ENCODE measurements at regions not wholly inside any gene's neighbourhood (a gene's known extent, or its start where the extent isn't known, plus 50 kb on each side); places are given as distances from the start of the nearest gene placed in this dataset.
"Not testable (repeated sequence)": the region's sequence is repeated elsewhere in the genome, so short reads cannot be mapped to it uniquely, and the experiment has no call there.

DNA sequence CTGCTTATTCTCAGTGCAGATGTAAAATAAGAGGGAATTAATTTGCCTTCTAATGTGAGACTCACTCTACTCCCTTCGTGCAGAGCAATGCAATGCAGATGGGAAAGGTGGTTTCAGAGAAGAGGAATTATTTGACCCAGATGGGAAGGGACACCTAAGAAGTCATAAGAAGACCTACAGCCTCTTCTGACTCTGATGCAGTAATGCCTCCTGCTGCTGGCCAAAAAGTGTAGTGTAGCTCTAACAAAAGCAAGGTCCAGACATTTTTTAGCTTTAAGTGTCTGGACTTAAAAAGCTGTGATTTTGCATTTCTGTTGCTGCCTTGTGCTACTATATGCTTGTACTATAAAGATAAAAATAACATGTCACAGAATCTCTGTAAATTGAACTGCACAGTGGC, 501.4 kb downstream of the TTLL7 start:
- Histone ChIP-seq H3K4me3 (ENCODE audit: low read depth, low read length) (no peak overlapping the region), H3K27ac (ENCODE audit: low read depth, low read length) (no peak overlapping the region), H3K36me3 (ENCODE audit: insufficient read depth, low read length) (no peaks in the 10 kb centered on the region), H3K27me3 (ENCODE audit: insufficient read depth, low read length) (no peaks in the 10 kb centered on the region), H3K4me1 (ENCODE audit: control insufficient read depth, insufficient read depth, low read length, unreplicated experiment) (peaks cover 13% of the 10 kb centered on the region), H2AFZ (ENCODE audit: low read length, unreplicated experiment) (no peak overlapping the region), H3K79me2 (ENCODE audit: control insufficient read depth, insufficient read depth, low read length, unreplicated experiment) (no peaks in the 10 kb centered on the region)

GRCh38 chr1:83495560-83495959, 503.4 kb downstream of the TTLL7 start:
- Histone ChIP-seq H3K79me2 (ENCODE audit: control insufficient read depth, insufficient read depth, low read length, unreplicated experiment) (no peaks in the 10 kb centered on the region), H2AFZ (ENCODE audit: low read length, unreplicated experiment) (no peak overlapping the region), H3K27me3 (ENCODE audit: insufficient read depth, low read length) (no peaks in the 10 kb centered on the region), H3K4me3 (ENCODE audit: low read depth, low read length) (no peak overlapping the region), H3K36me3 (ENCODE audit: insufficient read depth, low read length) (no peaks in the 10 kb centered on the region), H3K27ac (ENCODE audit: low read depth, low read length) (no peak overlapping the region), H3K4me1 (ENCODE audit: control insufficient read depth, insufficient read depth, low read length, unreplicated experiment) (no peaks in the 10 kb centered on the region)

DNA sequence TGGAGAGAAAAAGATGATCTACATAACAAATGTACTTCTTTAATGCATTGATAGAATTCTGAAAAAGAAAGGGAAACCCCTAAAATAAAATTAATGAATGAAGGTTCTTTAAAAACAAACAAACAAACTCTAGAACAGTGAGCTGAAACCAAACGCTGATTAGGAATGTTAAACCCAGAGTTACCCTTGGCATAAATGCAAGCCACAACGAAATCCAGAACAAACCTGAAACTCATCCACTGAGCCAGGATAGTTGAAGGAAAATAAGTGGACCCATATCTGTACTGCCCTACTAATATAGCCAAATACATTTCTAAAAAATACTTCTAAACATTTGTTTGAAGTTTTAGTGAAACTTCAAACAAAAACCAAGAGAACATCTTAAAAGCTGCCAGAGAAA, 505.3 kb downstream of the TTLL7 start:
- no peak overlapping the region for H2AFZ ChIP-seq (ENCODE audit: low read length, unreplicated experiment)
- no peak overlapping the region for H3K4me3 ChIP-seq (ENCODE audit: low read depth, low read length)
- H3K79me2 ChIP-seq (ENCODE audit: control insufficient read depth, insufficient read depth, low read length, unreplicated experiment) = no peaks in the 10 kb centered on the region
- H3K36me3 ChIP-seq (ENCODE audit: insufficient read depth, low read length) = no peaks in the 10 kb centered on the region
- no peaks in the 10 kb centered on the region for H3K4me1 ChIP-seq (ENCODE audit: control insufficient read depth, insufficient read depth, low read length, unreplicated experiment)
- no peaks in the 10 kb centered on the region for H3K27me3 ChIP-seq (ENCODE audit: insufficient read depth, low read length)
- no peak overlapping the region for H3K27ac ChIP-seq (ENCODE audit: low read depth, low read length)

DNA sequence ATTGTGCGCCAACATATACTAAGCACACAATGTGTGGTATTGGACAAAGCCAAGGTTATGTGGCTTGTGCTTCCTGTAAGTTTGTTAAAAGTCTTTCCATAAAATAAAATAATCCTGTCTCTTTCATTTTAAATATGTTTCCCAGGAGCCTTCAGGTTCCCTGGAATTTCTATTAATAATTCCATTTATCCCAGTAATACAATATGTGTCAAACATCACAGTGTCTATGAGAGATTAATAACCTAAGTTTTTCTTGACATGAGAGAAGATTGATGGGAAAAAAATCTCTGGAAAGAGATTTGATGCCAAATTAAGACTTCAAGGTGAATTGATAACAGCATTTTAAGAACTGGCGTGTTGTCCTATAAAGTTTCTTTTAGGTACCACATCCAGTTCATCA, 507.0 kb downstream of the TTLL7 start:
- Histone ChIP-seq H3K4me1 (ENCODE audit: control insufficient read depth, insufficient read depth, low read length, unreplicated experiment) (no peaks in the 10 kb centered on the region), H3K79me2 (ENCODE audit: control insufficient read depth, insufficient read depth, low read length, unreplicated experiment) (no peaks in the 10 kb centered on the region), H3K36me3 (ENCODE audit: insufficient read depth, low read length) (no peaks in the 10 kb centered on the region), H3K27me3 (ENCODE audit: insufficient read depth, low read length) (no peaks in the 10 kb centered on the region), H3K4me3 (ENCODE audit: low read depth, low read length) (no peak overlapping the region), H3K27ac (ENCODE audit: low read depth, low read length) (no peak overlapping the region), H2AFZ (ENCODE audit: low read length, unreplicated experiment) (no peak overlapping the region)

- Histone ChIP-seq H3K27me3 (ENCODE audit: insufficient read depth, low read length) (no peaks in the 10 kb centered on the region), H3K36me3 (ENCODE audit: insufficient read depth, low read length) (no peaks in the 10 kb centered on the region), H3K4me1 (ENCODE audit: control insufficient read depth, insufficient read depth, low read length, unreplicated experiment) (no peaks in the 10 kb centered on the region), H3K4me3 (ENCODE audit: low read depth, low read length) (no peak overlapping the region), H3K27ac (ENCODE audit: low read depth, low read length) (no peak overlapping the region), H2AFZ (ENCODE audit: low read length, unreplicated experiment) (no peak overlapping the region), H3K79me2 (ENCODE audit: control insufficient read depth, insufficient read depth, low read length, unreplicated experiment) (no peaks in the 10 kb centered on the region)
Observed at GRCh38 chr1:83490988-83491387, 507.9 kb downstream of the TTLL7 start.

GRCh38 chr1:83488105-83488504, 510.8 kb downstream of the TTLL7 start:
- H3K4me1 ChIP-seq (ENCODE audit: control insufficient read depth, insufficient read depth, low read length, unreplicated experiment); H3K27ac ChIP-seq (ENCODE audit: low read depth, low read length); H3K27me3 ChIP-seq (ENCODE audit: insufficient read depth, low read length); H2AFZ ChIP-seq (ENCODE audit: low read length, unreplicated experiment); H3K79me2 ChIP-seq (ENCODE audit: control insufficient read depth, insufficient read depth, low read length, unreplicated experiment); H3K36me3 ChIP-seq (ENCODE audit: insufficient read depth, low read length); H3K4me3 ChIP-seq (ENCODE audit: low read depth, low read length): not testable (repeated sequence)

GRCh38 chr1:83487460-83487859, 511.5 kb downstream of the TTLL7 start:
- H3K4me1 ChIP-seq (ENCODE audit: control insufficient read depth, insufficient read depth, low read length, unreplicated experiment); H2AFZ ChIP-seq (ENCODE audit: low read length, unreplicated experiment); H3K36me3 ChIP-seq (ENCODE audit: insufficient read depth, low read length); H3K27ac ChIP-seq (ENCODE audit: low read depth, low read length); H3K27me3 ChIP-seq (ENCODE audit: insufficient read depth, low read length); H3K79me2 ChIP-seq (ENCODE audit: control insufficient read depth, insufficient read depth, low read length, unreplicated experiment); H3K4me3 ChIP-seq (ENCODE audit: low read depth, low read length): not testable (repeated sequence)

GRCh38 chr1:83485314-83486019, 513.5 kb downstream of the TTLL7 start:
- H3K79me2 ChIP-seq (ENCODE audit: control insufficient read depth, insufficient read depth, low read length, unreplicated experiment); H3K27me3 ChIP-seq (ENCODE audit: insufficient read depth, low read length); H3K4me1 ChIP-seq (ENCODE audit: control insufficient read depth, insufficient read depth, low read length, unreplicated experiment); H2AFZ ChIP-seq (ENCODE audit: low read length, unreplicated experiment); H3K4me3 ChIP-seq (ENCODE audit: low read depth, low read length); H3K36me3 ChIP-seq (ENCODE audit: insufficient read depth, low read length); H3K27ac ChIP-seq (ENCODE audit: low read depth, low read length): not testable (repeated sequence)

GRCh38 chr1:83481284-83481683, 517.6 kb downstream of the TTLL7 start:
- not testable (repeated sequence) for H3K4me1 ChIP-seq (ENCODE audit: control insufficient read depth, insufficient read depth, low read length, unreplicated experiment); H3K79me2 ChIP-seq (ENCODE audit: control insufficient read depth, insufficient read depth, low read length, unreplicated experiment); H2AFZ ChIP-seq (ENCODE audit: low read length, unreplicated experiment); H3K36me3 ChIP-seq (ENCODE audit: insufficient read depth, low read length); H3K27me3 ChIP-seq (ENCODE audit: insufficient read depth, low read length); H3K4me3 ChIP-seq (ENCODE audit: low read depth, low read length); H3K27ac ChIP-seq (ENCODE audit: low read depth, low read length)

DNA sequence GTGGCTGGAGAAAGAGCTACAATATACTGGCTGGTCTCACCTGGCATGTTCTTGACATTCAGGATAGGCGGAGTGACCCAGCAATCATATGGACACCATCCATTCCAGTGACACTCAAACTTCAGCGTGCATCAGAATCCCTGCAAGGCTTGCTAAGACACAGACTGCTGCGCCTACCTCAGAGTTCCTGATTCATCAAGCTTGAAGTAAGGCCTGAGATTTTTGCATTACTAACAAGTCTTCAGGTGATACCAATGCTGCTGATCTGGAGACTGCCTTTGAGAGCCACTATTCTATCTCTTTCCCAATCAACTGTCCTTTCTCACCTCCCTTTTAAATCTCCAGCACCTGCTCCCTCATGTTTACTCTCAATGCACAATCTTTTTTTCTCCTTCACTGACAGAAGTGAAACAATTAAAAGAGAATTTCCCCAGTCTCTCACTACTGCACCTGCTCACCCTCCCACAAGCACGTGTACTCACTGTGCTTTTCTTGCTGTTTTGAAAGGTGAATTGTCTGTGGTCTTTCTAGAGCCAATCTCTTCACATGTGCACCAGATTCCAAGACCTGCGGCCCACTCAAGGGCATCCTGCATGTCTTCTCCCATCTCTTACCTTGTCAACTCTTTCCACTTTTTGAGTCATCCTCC, 519.2 kb downstream of the TTLL7 start:
- H2AFZ ChIP-seq (ENCODE audit: low read length, unreplicated experiment); H3K27me3 ChIP-seq (ENCODE audit: insufficient read depth, low read length); H3K4me1 ChIP-seq (ENCODE audit: control insufficient read depth, insufficient read depth, low read length, unreplicated experiment); H3K36me3 ChIP-seq (ENCODE audit: insufficient read depth, low read length); H3K79me2 ChIP-seq (ENCODE audit: control insufficient read depth, insufficient read depth, low read length, unreplicated experiment); H3K27ac ChIP-seq (ENCODE audit: low read depth, low read length); H3K4me3 ChIP-seq (ENCODE audit: low read depth, low read length): not testable (repeated sequence)

DNA sequence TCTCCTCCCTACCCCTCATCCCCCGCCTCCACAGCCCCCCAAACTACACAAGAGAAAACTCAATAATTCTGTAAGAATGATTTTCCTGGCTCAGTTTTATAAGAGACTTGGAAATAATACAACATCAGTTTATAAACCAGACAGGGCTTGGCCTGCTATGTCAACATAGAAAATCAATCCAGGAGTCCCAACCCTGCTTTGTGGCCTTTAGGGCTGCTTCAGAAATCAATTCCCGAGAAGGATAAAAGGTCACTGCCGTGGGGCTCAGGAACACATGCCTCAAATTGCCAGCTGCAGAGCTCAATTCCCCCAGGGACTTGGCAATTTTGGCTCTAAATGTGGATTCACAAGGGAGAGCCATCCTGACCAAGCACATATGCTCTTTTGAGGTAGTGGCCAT, 520.8 kb downstream of the TTLL7 start:
- H3K36me3 ChIP-seq (ENCODE audit: insufficient read depth, low read length); H2AFZ ChIP-seq (ENCODE audit: low read length, unreplicated experiment); H3K4me3 ChIP-seq (ENCODE audit: low read depth, low read length); H3K27me3 ChIP-seq (ENCODE audit: insufficient read depth, low read length); H3K27ac ChIP-seq (ENCODE audit: low read depth, low read length); H3K79me2 ChIP-seq (ENCODE audit: control insufficient read depth, insufficient read depth, low read length, unreplicated experiment); H3K4me1 ChIP-seq (ENCODE audit: control insufficient read depth, insufficient read depth, low read length, unreplicated experiment): not testable (repeated sequence)

Data from ACC112 (cell line).